HEK293T (cell line): ENCODE measurements at regions not wholly inside any gene's neighbourhood (a gene's known extent, or its start where the extent isn't known, plus 50 kb on each side); places are given as distances from the start of the nearest gene placed in this dataset.

ENCODE experiments used
- ARNT ChIP-seq: fragments of 450-650 bp; IDR thresholded peaks from 2 replicates; pipeline ENCODE4 v1.6.1; 2017; ENCODE audit warnings: mild to moderate bottlenecking
- BHLHE40 ChIP-seq: fragments of 450-650 bp; IDR thresholded peaks from 2 replicates; pipeline ENCODE4 v1.6.1; 2016; ENCODE audit warnings: mild to moderate bottlenecking, moderate library complexity, borderline replicate concordance
- CTBP1 ChIP-seq: fragments of 450-650 bp; IDR thresholded peaks from 2 replicates; pipeline ENCODE4 v1.6.1; 2016; ENCODE audit warnings: borderline replicate concordance
- FOXA1 ChIP-seq: fragments of 450-650 bp; IDR thresholded peaks from 2 replicates; pipeline ENCODE4 v1.6.1; 2016; ENCODE audit warnings: mild to moderate bottlenecking
- FOXK2 ChIP-seq: fragments of 450-650 bp; IDR thresholded peaks from 2 replicates; pipeline ENCODE4 v1.6.1; 2016; ENCODE audit warnings: mild to moderate bottlenecking
- FOXM1 ChIP-seq: fragments of 450-650 bp; IDR thresholded peaks from 2 replicates; pipeline ENCODE4 v1.6.1; 2017; ENCODE audit warnings: mild to moderate bottlenecking, borderline replicate concordance
- HDGF ChIP-seq: fragments of 450-650 bp; IDR thresholded peaks from 2 replicates; pipeline ENCODE4 v1.6.1; 2017; ENCODE audit warnings: antibody characterized with exemption, borderline replicate concordance
- L3MBTL2 ChIP-seq: fragments of 450-650 bp; conservative IDR thresholded peaks from 2 replicates; pipeline ENCODE4 v1.6.1; 2016; ENCODE audit warnings: mild to moderate bottlenecking
- NFRKB ChIP-seq: fragments of 450-650 bp; IDR thresholded peaks from 2 replicates; pipeline ENCODE4 v1.6.1; 2016; ENCODE audit warnings: mild to moderate bottlenecking, moderate library complexity
- SP1 ChIP-seq: fragments of 450-650 bp; IDR thresholded peaks from 2 replicates; pipeline ENCODE4 v1.6.1; 2017
- SUZ12 ChIP-seq: fragments of 450-650 bp; IDR thresholded peaks from 2 replicates; pipeline ENCODE4 v1.6.1; 2016; ENCODE audit warnings: mild to moderate bottlenecking
- TARDBP ChIP-seq: fragments of 450-650 bp; IDR thresholded peaks from 2 replicates; pipeline ENCODE4 v1.6.1; 2016
- ZNF384 ChIP-seq: fragments of 450-650 bp; IDR thresholded peaks from 2 replicates; pipeline ENCODE4 v1.6.1; 2016
- TF ChIP-seq, protein P1 (sequence below): fragments of 450-650 bp; IDR thresholded peaks from 2 replicates; pipeline ENCODE4 v1.6.1; 2016

- no peak for TF ChIP-seq HDGF
- TF ChIP-seq CTBP1 = no peak
- TF ChIP-seq TARDBP = no peak
- TF ChIP-seq NFRKB = no peak
- no peak for TF ChIP-seq L3MBTL2
- no peak for TF ChIP-seq SUZ12
- no peak for TF ChIP-seq ZNF384
- TF ChIP-seq FOXM1 = no peak
- no peak for TF ChIP-seq SP1
- no peak for TF ChIP-seq FOXK2
- no peak for TF ChIP-seq BHLHE40
- TF ChIP-seq, protein P1, sequence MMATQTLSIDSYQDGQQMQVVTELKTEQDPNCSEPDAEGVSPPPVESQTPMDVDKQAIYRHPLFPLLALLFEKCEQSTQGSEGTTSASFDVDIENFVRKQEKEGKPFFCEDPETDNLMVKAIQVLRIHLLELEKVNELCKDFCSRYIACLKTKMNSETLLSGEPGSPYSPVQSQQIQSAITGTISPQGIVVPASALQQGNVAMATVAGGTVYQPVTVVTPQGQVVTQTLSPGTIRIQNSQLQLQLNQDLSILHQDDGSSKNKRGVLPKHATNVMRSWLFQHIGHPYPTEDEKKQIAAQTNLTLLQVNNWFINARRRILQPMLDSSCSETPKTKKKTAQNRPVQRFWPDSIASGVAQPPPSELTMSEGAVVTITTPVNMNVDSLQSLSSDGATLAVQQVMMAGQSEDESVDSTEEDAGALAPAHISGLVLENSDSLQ = no peak
- no peak for TF ChIP-seq FOXA1
- no peak for TF ChIP-seq ARNT
Observed at GRCh38 chr12:126708492-126708896, 1558.5 kb upstream of the TMEM132C start.
